Spleen (tissue), 7 donors: ENCODE measurements at regions not wholly inside any gene's neighbourhood (a gene's known extent, or its start where the extent isn't known, plus 50 kb on each side); places are given as distances from the start of the nearest gene placed in this dataset.

Experiments
- CTCF ChIP-seq, 11 experiments: fragments of 200-600 bp in 7 of 11; fragments of 450-650 bp in 4 of 11; sonication (generic) in 4 of 11; IDR thresholded peaks in 8 of 11; conservative IDR thresholded peaks in 3 of 11; 1 replicate in 7 of 11; 2 replicates in 4 of 11; pipeline versions ENCODE4 v1.4.0 to v1.8.0; 2016 to 2021; ENCODE audit warnings: antibody characterized with exemption in 11 of 11, inconsistent platforms in 4 of 11, mild to moderate bottlenecking in 1 of 11
- POLR2A ChIP-seq, 3 donors: fragments of 450-650 bp; IDR thresholded peaks; one replicate each; pipeline ENCODE4 v1.5.1; 2017; ENCODE audit warnings: antibody characterized with exemption in 3 of 3, mild to moderate bottlenecking in 1 of 3
- POLR2AphosphoS5 ChIP-seq, 3 donors: sonication (generic); formaldehyde crosslinking; IDR thresholded peaks; one replicate each; pipeline ENCODE4 v1.5.1; 2017; ENCODE audit warnings: antibody characterized with exemption in 3 of 3
- donor health status: DM: no; HTN: no; CAD: no; lungs with moderate emphysema.
- donor health status: DM: no; HTN: no; CAD: no.
- donor health status: DM: no; HTN: no; CAD: no.

- no peak for TF ChIP-seq CTCF (IDR thresholded peaks at IDR 0.05 in 8 of 11, conservative IDR thresholded peaks at IDR 0.05 in 3 of 11)
- TF ChIP-seq POLR2A (IDR thresholded peaks at IDR 0.05): no peak
- TF ChIP-seq POLR2AphosphoS5 (IDR thresholded peaks at IDR 0.05): no peak
Measured at GRCh38 chrX:110417128-110417527, 58.5 kb downstream of the RTL9 start.
